ENCODE measurements at regions not wholly inside any gene's neighbourhood (a gene's known extent, or its start where the extent isn't known, plus 50 kb on each side); places are given as distances from the start of the nearest gene placed in this dataset.

DNA sequence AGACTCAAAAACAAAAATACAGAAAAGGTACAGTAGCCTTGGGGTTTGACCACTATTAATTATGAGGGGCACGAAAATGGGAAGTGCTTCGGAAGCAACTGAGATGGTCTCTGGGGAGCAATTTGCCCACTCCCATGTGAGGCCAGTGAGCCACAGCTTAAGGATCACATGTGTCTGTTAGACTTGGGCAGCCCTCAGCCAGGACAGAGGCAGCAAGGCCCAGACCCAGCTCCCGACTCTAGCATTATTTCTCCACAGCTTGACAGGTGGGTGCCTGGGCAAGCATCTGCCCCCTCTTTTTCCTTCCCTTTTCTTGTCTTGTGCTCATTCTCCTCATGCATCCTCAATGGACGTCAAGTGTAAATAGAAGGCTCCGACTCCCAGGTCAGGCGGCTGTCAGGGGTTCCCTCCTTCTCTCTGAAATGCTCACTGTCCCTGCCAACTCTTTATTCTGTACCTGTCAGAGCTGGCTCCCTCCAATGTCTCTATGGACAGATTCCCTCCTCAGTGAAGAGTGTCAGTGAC is 137.0 kb upstream of the RCN1 start:
- TF ChIP-seq, protein P1, sequence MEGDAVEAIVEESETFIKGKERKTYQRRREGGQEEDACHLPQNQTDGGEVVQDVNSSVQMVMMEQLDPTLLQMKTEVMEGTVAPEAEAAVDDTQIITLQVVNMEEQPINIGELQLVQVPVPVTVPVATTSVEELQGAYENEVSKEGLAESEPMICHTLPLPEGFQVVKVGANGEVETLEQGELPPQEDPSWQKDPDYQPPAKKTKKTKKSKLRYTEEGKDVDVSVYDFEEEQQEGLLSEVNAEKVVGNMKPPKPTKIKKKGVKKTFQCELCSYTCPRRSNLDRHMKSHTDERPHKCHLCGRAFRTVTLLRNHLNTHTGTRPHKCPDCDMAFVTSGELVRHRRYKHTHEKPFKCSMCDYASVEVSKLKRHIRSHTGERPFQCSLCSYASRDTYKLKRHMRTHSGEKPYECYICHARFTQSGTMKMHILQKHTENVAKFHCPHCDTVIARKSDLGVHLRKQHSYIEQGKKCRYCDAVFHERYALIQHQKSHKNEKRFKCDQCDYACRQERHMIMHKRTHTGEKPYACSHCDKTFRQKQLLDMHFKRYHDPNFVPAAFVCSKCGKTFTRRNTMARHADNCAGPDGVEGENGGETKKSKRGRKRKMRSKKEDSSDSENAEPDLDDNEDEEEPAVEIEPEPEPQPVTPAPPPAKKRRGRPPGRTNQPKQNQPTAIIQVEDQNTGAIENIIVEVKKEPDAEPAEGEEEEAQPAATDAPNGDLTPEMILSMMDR (IDR thresholded peaks at IDR 0.05): no peak
- no peak for TF ChIP-seq POLR2A (IDR thresholded peaks at IDR 0.05)

Data from Peyer's patch (tissue), 4 donors.